PC-3 (cell line): ENCODE measurements at regions not wholly inside any gene's neighbourhood (a gene's known extent, or its start where the extent isn't known, plus 50 kb on each side); places are given as distances from the start of the nearest gene placed in this dataset.

Experiments
- CTCF ChIP-seq: fragments of 300-600 bp; sonication (generic); conservative IDR thresholded peaks from 2 replicates; pipeline ENCODE4 v1.5.1; 2017; ENCODE audit warnings: antibody characterized with exemption, low read depth, mild to moderate bottlenecking, low read length
- EZH2 ChIP-seq: fragments of 300-600 bp; sonication (generic); IDR thresholded peaks from one replicate; pipeline ENCODE4 v1.6.1; 2017; ENCODE audit warnings: antibody characterized with exemption, mild to moderate bottlenecking, low read length; ENCODE audit not compliant: unreplicated experiment
- EZH2phosphoT487 ChIP-seq: fragments of 300-600 bp; sonication (generic); IDR thresholded peaks from 2 replicates; pipeline ENCODE4 v1.6.1; 2018; ENCODE audit warnings: mild to moderate bottlenecking, antibody characterized with exemption, low read length, borderline replicate concordance

DNA sequence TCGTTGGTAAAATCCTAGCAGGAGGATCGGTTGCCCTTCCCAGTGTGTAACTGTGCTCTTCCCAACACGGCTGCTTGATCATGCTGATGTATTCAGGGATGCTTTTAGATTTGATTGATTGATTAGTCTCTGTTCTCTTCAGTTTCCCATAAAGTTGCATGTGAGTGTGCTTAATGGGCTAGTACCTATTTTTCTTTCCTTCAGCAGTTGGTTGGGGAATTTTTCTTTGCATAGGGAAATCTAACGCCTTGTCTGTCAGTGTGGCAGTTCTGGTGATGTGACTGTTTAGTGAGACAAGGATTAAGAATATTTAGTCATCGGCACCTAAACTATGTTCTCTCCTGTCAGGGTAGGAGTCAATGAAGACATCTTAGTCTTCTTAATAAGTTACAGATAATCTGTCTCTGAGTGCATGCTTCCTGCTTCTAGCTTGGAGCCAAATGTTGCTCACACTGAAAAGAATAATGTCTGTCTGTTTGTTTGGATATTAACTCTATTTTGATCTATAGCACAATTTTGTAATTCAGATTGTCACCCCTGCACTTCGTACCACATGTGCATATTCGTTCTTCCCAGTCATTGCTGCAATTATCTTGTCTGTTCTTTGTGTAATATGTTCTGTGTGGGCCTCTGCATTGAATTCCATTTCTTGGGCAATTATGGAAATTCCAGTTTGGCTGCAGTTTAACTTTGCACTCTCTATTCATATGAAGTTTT is 169.9 kb downstream of the EDN1 start:
- TF ChIP-seq EZH2 (no peak), CTCF (no peak), EZH2phosphoT487 (no peak)
